ENCODE measurements at regions not wholly inside any gene's neighbourhood (a gene's known extent, or its start where the extent isn't known, plus 50 kb on each side); places are given as distances from the start of the nearest gene placed in this dataset.
A peak's percentile ranks its signal among the peaks of the same experiment; 100 is the strongest.

- no peaks in the 10 kb centered on the region for H3K4me1 ChIP-seq (ENCODE audit: control insufficient read depth, insufficient read depth, low read length)
- peak; percentile 88 for ATAC-seq
- POLR2A ChIA-PET, result no interaction called here
Observed at GRCh38 chr4:128565565-128566186, 243.8 kb upstream of the JADE1 start.

GRCh38 chr4:128565054-128565453 is 244.4 kb upstream of the JADE1 start:
- ATAC-seq (no peak), DNase-seq (ENCODE audit: low read depth, low spot score) (no peak)
- CTCF ChIA-PET, result no interaction called here
- no peak overlapping the region for H3K4me3 ChIP-seq (ENCODE audit: low read depth in 2 of 2, low read length in 2 of 2)
- no peaks in the 10 kb centered on the region for H3K27me3 ChIP-seq (ENCODE audit: control insufficient read depth, insufficient read depth, low read length)
- intact Hi-C loops (cut with micrococcal nuclease; ENCODE audit: unreplicated experiment), result loop anchor here (5.0 kb wide), 1 partner anchor 247 kb away; no protein-coding TSS in a partner anchor
- POLR2A ChIA-PET, result no interaction called here
- in situ Hi-C loops (cut with HindIII; ENCODE audit: low pct_unique_long_range_greater_than_20kb, low sequenced_read_pairs), result no loop called here
- TF ChIP-seq TCF7L2 (IDR thresholded peaks at IDR 0.05; ENCODE audit: low read depth, low read length), result no peak
- no peak overlapping the region for H3K27ac ChIP-seq (ENCODE audit: low read length)
- H3K36me3 ChIP-seq (ENCODE audit: control insufficient read depth, insufficient read depth, low read length), result no peaks in the 10 kb centered on the region
- H3K9me3 ChIP-seq (ENCODE audit: control insufficient read depth, insufficient read depth, low read depth, low read length), result no peaks in the 10 kb centered on the region
- BruUV-seq (replicated peaks), result no TSS peak
- no peaks in the 10 kb centered on the region for H3K4me1 ChIP-seq (ENCODE audit: control insufficient read depth, insufficient read depth, low read length)

More at GRCh38 chr4:128565565-128566186, 243.8 kb upstream of the JADE1 start:
- TF ChIP-seq SIN3A (IDR thresholded peaks at IDR 0.05; ENCODE audit: borderline replicate concordance, insufficient read depth, low read depth, low read length) (no peak), TCF7L2 (IDR thresholded peaks at IDR 0.05; ENCODE audit: low read depth, low read length) (no peak)
- TF ChIP-seq, protein P1, sequence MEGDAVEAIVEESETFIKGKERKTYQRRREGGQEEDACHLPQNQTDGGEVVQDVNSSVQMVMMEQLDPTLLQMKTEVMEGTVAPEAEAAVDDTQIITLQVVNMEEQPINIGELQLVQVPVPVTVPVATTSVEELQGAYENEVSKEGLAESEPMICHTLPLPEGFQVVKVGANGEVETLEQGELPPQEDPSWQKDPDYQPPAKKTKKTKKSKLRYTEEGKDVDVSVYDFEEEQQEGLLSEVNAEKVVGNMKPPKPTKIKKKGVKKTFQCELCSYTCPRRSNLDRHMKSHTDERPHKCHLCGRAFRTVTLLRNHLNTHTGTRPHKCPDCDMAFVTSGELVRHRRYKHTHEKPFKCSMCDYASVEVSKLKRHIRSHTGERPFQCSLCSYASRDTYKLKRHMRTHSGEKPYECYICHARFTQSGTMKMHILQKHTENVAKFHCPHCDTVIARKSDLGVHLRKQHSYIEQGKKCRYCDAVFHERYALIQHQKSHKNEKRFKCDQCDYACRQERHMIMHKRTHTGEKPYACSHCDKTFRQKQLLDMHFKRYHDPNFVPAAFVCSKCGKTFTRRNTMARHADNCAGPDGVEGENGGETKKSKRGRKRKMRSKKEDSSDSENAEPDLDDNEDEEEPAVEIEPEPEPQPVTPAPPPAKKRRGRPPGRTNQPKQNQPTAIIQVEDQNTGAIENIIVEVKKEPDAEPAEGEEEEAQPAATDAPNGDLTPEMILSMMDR (IDR thresholded peaks at IDR 0.05), result peak; percentile 79
- CTCF ChIA-PET, result no interaction called here
- Histone ChIP-seq H3K27me3 (ENCODE audit: control insufficient read depth, insufficient read depth, low read length) (no peaks in the 10 kb centered on the region), H3K9me3 (ENCODE audit: control insufficient read depth, insufficient read depth, low read depth, low read length) (no peaks in the 10 kb centered on the region), H3K4me3 (ENCODE audit: low read depth in 2 of 2, low read length in 2 of 2) (no peak overlapping the region), H3K36me3 (ENCODE audit: control insufficient read depth, insufficient read depth, low read length) (no peaks in the 10 kb centered on the region), H3K27ac (ENCODE audit: low read length) (no peak overlapping the region)
- intact Hi-C loops (cut with micrococcal nuclease; ENCODE audit: unreplicated experiment), result loop anchor here (5.0 kb wide), 1 partner anchor 247 kb away; no protein-coding TSS in a partner anchor
- no peak for DNase-seq (ENCODE audit: low read depth, low spot score)
- no TSS peak for BruUV-seq (replicated peaks)
- in situ Hi-C loops (cut with HindIII; ENCODE audit: low pct_unique_long_range_greater_than_20kb, low sequenced_read_pairs), result no loop called here

GRCh38 chr4:128564081-128564630 is 245.3 kb upstream of the JADE1 start:
- ATAC-seq (no peak), DNase-seq (ENCODE audit: low read depth, low spot score) (no peak)
- Histone ChIP-seq H3K27ac (ENCODE audit: low read length) (no peak overlapping the region), H3K4me1 (ENCODE audit: control insufficient read depth, insufficient read depth, low read length) (no peaks in the 10 kb centered on the region), H3K27me3 (ENCODE audit: control insufficient read depth, insufficient read depth, low read length) (no peaks in the 10 kb centered on the region), H3K9me3 (ENCODE audit: control insufficient read depth, insufficient read depth, low read depth, low read length) (no peaks in the 10 kb centered on the region), H3K4me3 (ENCODE audit: low read depth in 2 of 2, low read length in 2 of 2) (no peak overlapping the region), H3K36me3 (ENCODE audit: control insufficient read depth, insufficient read depth, low read length) (no peaks in the 10 kb centered on the region)
- no peak for TF ChIP-seq POLR2AphosphoS5 (IDR thresholded peaks at IDR 0.05; ENCODE audit: low read depth, low read length)
- TF ChIP-seq, protein P2, sequence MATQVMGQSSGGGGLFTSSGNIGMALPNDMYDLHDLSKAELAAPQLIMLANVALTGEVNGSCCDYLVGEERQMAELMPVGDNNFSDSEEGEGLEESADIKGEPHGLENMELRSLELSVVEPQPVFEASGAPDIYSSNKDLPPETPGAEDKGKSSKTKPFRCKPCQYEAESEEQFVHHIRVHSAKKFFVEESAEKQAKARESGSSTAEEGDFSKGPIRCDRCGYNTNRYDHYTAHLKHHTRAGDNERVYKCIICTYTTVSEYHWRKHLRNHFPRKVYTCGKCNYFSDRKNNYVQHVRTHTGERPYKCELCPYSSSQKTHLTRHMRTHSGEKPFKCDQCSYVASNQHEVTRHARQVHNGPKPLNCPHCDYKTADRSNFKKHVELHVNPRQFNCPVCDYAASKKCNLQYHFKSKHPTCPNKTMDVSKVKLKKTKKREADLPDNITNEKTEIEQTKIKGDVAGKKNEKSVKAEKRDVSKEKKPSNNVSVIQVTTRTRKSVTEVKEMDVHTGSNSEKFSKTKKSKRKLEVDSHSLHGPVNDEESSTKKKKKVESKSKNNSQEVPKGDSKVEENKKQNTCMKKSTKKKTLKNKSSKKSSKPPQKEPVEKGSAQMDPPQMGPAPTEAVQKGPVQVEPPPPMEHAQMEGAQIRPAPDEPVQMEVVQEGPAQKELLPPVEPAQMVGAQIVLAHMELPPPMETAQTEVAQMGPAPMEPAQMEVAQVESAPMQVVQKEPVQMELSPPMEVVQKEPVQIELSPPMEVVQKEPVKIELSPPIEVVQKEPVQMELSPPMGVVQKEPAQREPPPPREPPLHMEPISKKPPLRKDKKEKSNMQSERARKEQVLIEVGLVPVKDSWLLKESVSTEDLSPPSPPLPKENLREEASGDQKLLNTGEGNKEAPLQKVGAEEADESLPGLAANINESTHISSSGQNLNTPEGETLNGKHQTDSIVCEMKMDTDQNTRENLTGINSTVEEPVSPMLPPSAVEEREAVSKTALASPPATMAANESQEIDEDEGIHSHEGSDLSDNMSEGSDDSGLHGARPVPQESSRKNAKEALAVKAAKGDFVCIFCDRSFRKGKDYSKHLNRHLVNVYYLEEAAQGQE (IDR thresholded peaks at IDR 0.05; ENCODE audit: insufficient read depth in 1 of 2, low read depth in 2 of 2, low read length in 1 of 2), result no peak
- TF ChIP-seq TCF7L2 (IDR thresholded peaks at IDR 0.05; ENCODE audit: low read depth, low read length), result no peak
- no peak for TF ChIP-seq SIN3A (IDR thresholded peaks at IDR 0.05; ENCODE audit: borderline replicate concordance, insufficient read depth, low read depth, low read length)
- TF ChIP-seq, protein P1 (IDR thresholded peaks at IDR 0.05), result no peak
- intact Hi-C loops (cut with micrococcal nuclease; ENCODE audit: unreplicated experiment) (no loop called here), in situ Hi-C loops (cut with HindIII; ENCODE audit: low pct_unique_long_range_greater_than_20kb, low sequenced_read_pairs) (no loop called here)
- CTCF ChIA-PET, result no interaction called here
- no TSS peak for BruUV-seq (replicated peaks)
- POLR2A ChIA-PET, result no interaction called here
